SK-N-MC (cell line): ENCODE measurements at regions not wholly inside any gene's neighbourhood (a gene's known extent, or its start where the extent isn't known, plus 50 kb on each side); places are given as distances from the start of the nearest gene placed in this dataset.

ENCODE experiments used
- DNase-seq: peaks from one replicate; pipeline ENCODE4 v3.0.0-alpha.2; 2011; ENCODE audit warnings: low read depth, low spot score
- H3K27ac ChIP-seq: fragments of 200-600 bp; sonication (generic); 2 replicates; pipeline ENCODE4 v1.5.1; 2016; ENCODE audit warnings: mixed run types
- H3K36me3 ChIP-seq: fragments of 200-600 bp; sonication (generic); 2 replicates; pipeline ENCODE4 v1.6.1; 2017; ENCODE audit warnings: antibody characterized with exemption, low read length, mixed read lengths; ENCODE audit not compliant: insufficient read depth
- H3K4me3 ChIP-seq: fragments of 200-600 bp; sonication (generic); 2 replicates; pipeline ENCODE4 v1.5.1; 2016
- H3K9ac ChIP-seq: fragments of 200-600 bp; sonication (generic); 2 replicates; pipeline ENCODE4 v1.8.0; 2017; ENCODE audit warnings: mixed run types, mixed read lengths; ENCODE audit not compliant: insufficient read length
- H3K9me3 ChIP-seq: fragments of 200-600 bp; sonication (generic); 2 replicates; pipeline ENCODE4 v1.6.1; 2017; ENCODE audit warnings: low read depth, mild to moderate bottlenecking, antibody characterized with exemption, low read length, moderate library complexity, mixed read lengths
- EZH2 ChIP-seq: fragments of 200-600 bp; sonication (generic); IDR thresholded peaks from one replicate; pipeline ENCODE4 v1.6.1; 2017; ENCODE audit warnings: antibody characterized with exemption
- FOXP2 ChIP-seq: optimal IDR thresholded peaks from 2 replicates; pipeline ENCODE3; 2011; ENCODE audit warnings: mild to moderate bottlenecking, moderate library complexity; ENCODE audit not compliant: insufficient read depth; ENCODE audit errors: extremely low read length, control extremely low read depth
- POLR2AphosphoS5 ChIP-seq: IDR thresholded peaks from 2 replicates; pipeline ENCODE4 v1.6.1; 2012; ENCODE audit warnings: mild to moderate bottlenecking, low read depth, low read length, borderline replicate concordance

GRCh38 chr6:103191391-103192093, 1668.2 kb downstream of the HACE1 start:
- H3K4me3 ChIP-seq: no peak overlapping the region
- TF ChIP-seq EZH2 (no peak), POLR2AphosphoS5 (no peak), FOXP2 (no peak)
- H3K27ac ChIP-seq: no peak overlapping the region
- no peaks in the 10 kb centered on the region for H3K9me3 ChIP-seq
- DNase-seq: no peak
- no peaks in the 10 kb centered on the region for H3K36me3 ChIP-seq
- H3K9ac ChIP-seq: no peak overlapping the region

GRCh38 chr6:103184776-103185175, 1674.9 kb downstream of the HACE1 start:
- Histone ChIP-seq H3K27ac (no peak overlapping the region), H3K9ac (no peak overlapping the region), H3K4me3 (no peak overlapping the region), H3K9me3 (no peaks in the 10 kb centered on the region), H3K36me3 (no peaks in the 10 kb centered on the region)
- no peak for DNase-seq
- no peak for TF ChIP-seq FOXP2

GRCh38 chr6:103183831-103184411, 1675.8 kb downstream of the HACE1 start:
- H3K4me3 ChIP-seq: no peak overlapping the region
- H3K36me3 ChIP-seq: no peaks in the 10 kb centered on the region
- H3K9me3 ChIP-seq: no peaks in the 10 kb centered on the region
- H3K27ac ChIP-seq: no peak overlapping the region
- H3K9ac ChIP-seq: no peak overlapping the region
- TF ChIP-seq EZH2: no peak
- TF ChIP-seq POLR2AphosphoS5: no peak
- no peak for TF ChIP-seq FOXP2
- no peak for DNase-seq

GRCh38 chr6:103178193-103178592, 1681.5 kb downstream of the HACE1 start:
- no peak overlapping the region for H3K27ac ChIP-seq
- H3K9ac ChIP-seq: no peak overlapping the region
- no peak overlapping the region for H3K4me3 ChIP-seq
- DNase-seq: no peak
- H3K36me3 ChIP-seq: no peaks in the 10 kb centered on the region
- H3K9me3 ChIP-seq: no peaks in the 10 kb centered on the region
- TF ChIP-seq POLR2AphosphoS5 (no peak), FOXP2 (no peak), EZH2 (no peak)

GRCh38 chr6:103177791-103178190, 1681.9 kb downstream of the HACE1 start:
- H3K9ac ChIP-seq: no peak overlapping the region
- no peaks in the 10 kb centered on the region for H3K9me3 ChIP-seq
- no peak overlapping the region for H3K4me3 ChIP-seq
- no peak for DNase-seq
- TF ChIP-seq EZH2 (no peak), POLR2AphosphoS5 (no peak), FOXP2 (no peak)
- no peak overlapping the region for H3K27ac ChIP-seq
- no peaks in the 10 kb centered on the region for H3K36me3 ChIP-seq

GRCh38 chr6:103175056-103175455, 1684.7 kb downstream of the HACE1 start:
- DNase-seq: no peak
- Histone ChIP-seq H3K9me3 (no peaks in the 10 kb centered on the region), H3K4me3 (no peak overlapping the region), H3K27ac (no peak overlapping the region), H3K36me3 (no peaks in the 10 kb centered on the region), H3K9ac (no peak overlapping the region)
- TF ChIP-seq FOXP2 (no peak), POLR2AphosphoS5 (no peak), EZH2 (no peak)

GRCh38 chr6:103167345-103168071, 1692.2 kb downstream of the HACE1 start:
- Histone ChIP-seq H3K27ac (no peak overlapping the region), H3K9ac (no peak overlapping the region), H3K4me3 (peak overlapping the region; percentile 8; the same call in 1 of the 2 replicates), H3K9me3 (no peaks in the 10 kb centered on the region; the same call in 1 of the 2 replicates), H3K36me3 (no peaks in the 10 kb centered on the region)
- DNase-seq: peak; percentile 57
- no peak for TF ChIP-seq POLR2AphosphoS5
- no peak for TF ChIP-seq EZH2
- no peak for TF ChIP-seq FOXP2

- Histone ChIP-seq H3K4me3 (no peak overlapping the region), H3K9ac (peak overlapping the region; percentile 38), H3K27ac (no peak overlapping the region), H3K9me3 (no peaks in the 10 kb centered on the region), H3K36me3 (no peaks in the 10 kb centered on the region)
- no peak for TF ChIP-seq POLR2AphosphoS5
- TF ChIP-seq EZH2: no peak
- no peak for DNase-seq
These were observed 1704.7 kb downstream of the HACE1 start for GRCh38 chr6:103154779-103155572.
